ENCODE measurements at regions not wholly inside any gene's neighbourhood (a gene's known extent, or its start where the extent isn't known, plus 50 kb on each side); places are given as distances from the start of the nearest gene placed in this dataset.

GRCh38 chr20:39676857-39677391 is 714.8 kb downstream of the DHX35 start:
- TF ChIP-seq POLR2A (IDR thresholded peaks at IDR 0.05) = no peak
- TF ChIP-seq CTCF (IDR thresholded peaks at IDR 0.05) = no peak
- no peak for TF ChIP-seq POLR2AphosphoS5 (IDR thresholded peaks at IDR 0.05)
- TF ChIP-seq EP300 (IDR thresholded peaks at IDR 0.05) = no peak
- Histone ChIP-seq H3K4me1 (no peaks in the 10 kb centered on the region), H3K27ac (no peak overlapping the region), H3K4me3 (no peak overlapping the region), H3K9me3 (peaks cover 0 to 5% (median 0%) of the 10 kb centered on the region in 3 donors), H3K27me3 (no peaks in the 10 kb centered on the region), H3K36me3 (no peaks in the 10 kb centered on the region)
- WGBS, 2 donors (ENCODE audit: low coverage in 1 of 2) = 34 to 39% methylated on average over 5 of the region's 5 CpGs
- ATAC-seq = no peak

- no peaks in the 10 kb centered on the region for H3K36me3 ChIP-seq
- H3K4me3 ChIP-seq = no peak overlapping the region
- ATAC-seq = no peak
- H3K9me3 ChIP-seq = peaks cover 0 to 5% (median 0%) of the 10 kb centered on the region in 3 donors
- no peak for TF ChIP-seq POLR2AphosphoS5 (IDR thresholded peaks at IDR 0.05)
- no peak for TF ChIP-seq POLR2A (IDR thresholded peaks at IDR 0.05)
- no peak for TF ChIP-seq CTCF (IDR thresholded peaks at IDR 0.05)
- no peak for TF ChIP-seq EP300 (IDR thresholded peaks at IDR 0.05)
- H3K27me3 ChIP-seq = no peaks in the 10 kb centered on the region
- H3K27ac ChIP-seq = no peak overlapping the region
- WGBS, 2 donors (ENCODE audit: low coverage in 1 of 2) = 90 to 100% methylated on average over 3 to 6 of the region's 6 CpGs
- H3K4me1 ChIP-seq = no peaks in the 10 kb centered on the region
These were observed 714.1 kb downstream of the DHX35 start for GRCh38 chr20:39676241-39676640.

- WGBS, 2 donors (ENCODE audit: low coverage in 1 of 2) = 63 to 77% methylated on average over 2 of the region's 2 CpGs
These were observed 712.7 kb downstream of the DHX35 start for GRCh38 chr20:39674842-39675241.

GRCh38 chr20:39670988-39671387 is 708.8 kb downstream of the DHX35 start:
- Histone ChIP-seq H3K4me3 (no peak overlapping the region), H3K4me1 (no peaks in the 10 kb centered on the region), H3K27me3 (no peaks in the 10 kb centered on the region), H3K36me3 (no peaks in the 10 kb centered on the region), H3K9me3 (no peaks in the 10 kb centered on the region), H3K27ac (no peak overlapping the region)
- 58 to 64% methylated on average over 2 of the region's 2 CpGs for WGBS, 2 donors (ENCODE audit: low coverage in 1 of 2)
- TF ChIP-seq EP300 (IDR thresholded peaks at IDR 0.05) = no peak
- no peak for TF ChIP-seq POLR2A (IDR thresholded peaks at IDR 0.05)
- TF ChIP-seq CTCF (IDR thresholded peaks at IDR 0.05) = no peak
- no peak for TF ChIP-seq POLR2AphosphoS5 (IDR thresholded peaks at IDR 0.05)
- ATAC-seq = no peak

More at GRCh38 chr20:39674842-39675241, 712.7 kb downstream of the DHX35 start:
- TF ChIP-seq POLR2AphosphoS5 (IDR thresholded peaks at IDR 0.05) (no peak), POLR2A (IDR thresholded peaks at IDR 0.05) (no peak), CTCF (IDR thresholded peaks at IDR 0.05) (no peak), EP300 (IDR thresholded peaks at IDR 0.05) (no peak)
- Histone ChIP-seq H3K36me3 (no peaks in the 10 kb centered on the region), H3K9me3 (no peaks in the 10 kb centered on the region), H3K4me1 (no peaks in the 10 kb centered on the region), H3K4me3 (no peak overlapping the region), H3K27me3 (no peaks in the 10 kb centered on the region), H3K27ac (no peak overlapping the region)
- ATAC-seq = no peak

- Histone ChIP-seq H3K36me3 (no peaks in the 10 kb centered on the region), H3K4me1 (no peaks in the 10 kb centered on the region), H3K27ac (no peak overlapping the region), H3K27me3 (no peaks in the 10 kb centered on the region), H3K9me3 (no peaks in the 10 kb centered on the region), H3K4me3 (no peak overlapping the region)
- 87 to 92% methylated on average over 2 of the region's 2 CpGs for WGBS, 2 donors (ENCODE audit: low coverage in 1 of 2)
- no peak for ATAC-seq
- TF ChIP-seq POLR2A (IDR thresholded peaks at IDR 0.05) (no peak), CTCF (IDR thresholded peaks at IDR 0.05) (no peak), POLR2AphosphoS5 (IDR thresholded peaks at IDR 0.05) (no peak), EP300 (IDR thresholded peaks at IDR 0.05) (no peak)
These were observed 707.5 kb downstream of the DHX35 start for GRCh38 chr20:39669659-39670058.
